ENCODE measurements at regions not wholly inside any gene's neighbourhood (a gene's known extent, or its start where the extent isn't known, plus 50 kb on each side); places are given as distances from the start of the nearest gene placed in this dataset.

GRCh38 chr9:89969156-89969675 is 364.4 kb downstream of the GADD45G start:
- peak; percentile 20 for DNase-seq (ENCODE audit: low read depth, low spot score)
- H3K27ac ChIP-seq: no peak overlapping the region

GRCh38 chr9:89969881-89970639 is 365.2 kb downstream of the GADD45G start:
- no peak overlapping the region for H3K27ac ChIP-seq
- DNase-seq (ENCODE audit: low read depth, low spot score): no peak

- no peak for DNase-seq (ENCODE audit: low read depth, low spot score)
- no peak overlapping the region for H3K27ac ChIP-seq
Observed at GRCh38 chr9:89970701-89971100, 365.9 kb downstream of the GADD45G start.

GRCh38 chr9:89972535-89972934 is 367.7 kb downstream of the GADD45G start:
- DNase-seq (ENCODE audit: low read depth, low spot score): no peak
- H3K27ac ChIP-seq: no peak overlapping the region

GRCh38 chr9:89974582-89974981 is 369.8 kb downstream of the GADD45G start:
- no peak for DNase-seq (ENCODE audit: low read depth, low spot score)
- no peak overlapping the region for H3K27ac ChIP-seq

GRCh38 chr9:89975024-89975423 is 370.2 kb downstream of the GADD45G start:
- H3K27ac ChIP-seq: no peak overlapping the region
- DNase-seq (ENCODE audit: low read depth, low spot score): no peak

- no peak overlapping the region for H3K27ac ChIP-seq
- DNase-seq (ENCODE audit: low read depth, low spot score): no peak
Observed at GRCh38 chr9:89975630-89976029, 370.8 kb downstream of the GADD45G start.

- no peak overlapping the region for H3K27ac ChIP-seq
- no peak for DNase-seq (ENCODE audit: low read depth, low spot score)
Observed at GRCh38 chr9:89978185-89978584, 373.4 kb downstream of the GADD45G start.

GRCh38 chr9:89980600-89980999 is 375.8 kb downstream of the GADD45G start:
- no peak overlapping the region for H3K27ac ChIP-seq
- no peak for DNase-seq (ENCODE audit: low read depth, low spot score)

- H3K27ac ChIP-seq: no peak overlapping the region
- no peak for DNase-seq (ENCODE audit: low read depth, low spot score)
Observed at GRCh38 chr9:89982016-89982415, 377.2 kb downstream of the GADD45G start.

- no peak for DNase-seq (ENCODE audit: low read depth, low spot score)
- H3K27ac ChIP-seq: peak overlapping the region; percentile 75
Observed at GRCh38 chr9:89983411-89983810, 378.6 kb downstream of the GADD45G start.

- DNase-seq (ENCODE audit: low read depth, low spot score): no peak
- H3K27ac ChIP-seq: peak overlapping the region; percentile 75
Observed at GRCh38 chr9:89984214-89984613, 379.4 kb downstream of the GADD45G start.

- H3K27ac ChIP-seq: peak overlapping the region; percentile 75
- no peak for DNase-seq (ENCODE audit: low read depth, low spot score)
Observed at GRCh38 chr9:89985068-89985467, 380.3 kb downstream of the GADD45G start.

GRCh38 chr9:89986190-89986589 is 381.4 kb downstream of the GADD45G start:
- no peak overlapping the region for H3K27ac ChIP-seq
- no peak for DNase-seq (ENCODE audit: low read depth, low spot score)

GRCh38 chr9:89988458-89988857 is 383.6 kb downstream of the GADD45G start:
- no peak overlapping the region for H3K27ac ChIP-seq
- no peak for DNase-seq (ENCODE audit: low read depth, low spot score)

GRCh38 chr9:89991204-89991790 is 386.5 kb downstream of the GADD45G start:
- H3K27ac ChIP-seq: no peak overlapping the region
- DNase-seq (ENCODE audit: low read depth, low spot score): no peak

- no peak for DNase-seq (ENCODE audit: low read depth, low spot score)
- no peak overlapping the region for H3K27ac ChIP-seq
Observed at GRCh38 chr9:89992326-89993198, 387.8 kb downstream of the GADD45G start.

- no peak for DNase-seq (ENCODE audit: low read depth, low spot score)
- H3K27ac ChIP-seq: no peak overlapping the region
Observed at GRCh38 chr9:89993678-89994630, 389.1 kb downstream of the GADD45G start.

- no peak for DNase-seq (ENCODE audit: low read depth, low spot score)
- H3K27ac ChIP-seq: no peak overlapping the region
Observed at GRCh38 chr9:89994988-89995613, 390.3 kb downstream of the GADD45G start.

All from epithelial cell of prostate (primary cell).